ENCODE measurements at regions not wholly inside any gene's neighbourhood (a gene's known extent, or its start where the extent isn't known, plus 50 kb on each side); places are given as distances from the start of the nearest gene placed in this dataset.

- H3K36me3 ChIP-seq (ENCODE audit: control insufficient read depth, insufficient read depth, low read length), result no peaks in the 10 kb centered on the region
- no peaks in the 10 kb centered on the region for H3K4me1 ChIP-seq (ENCODE audit: control insufficient read depth, insufficient read depth, low read length, poor library complexity, severe bottlenecking)
- H3K27ac ChIP-seq (ENCODE audit: insufficient read depth, low read length, poor library complexity, severe bottlenecking), result no peak overlapping the region
- Mint-ChIP-seq H3K4me1 (no peaks in the 10 kb centered on the region), H3K27me3 (peaks cover 20% of the 10 kb centered on the region), H3K36me3 (no peaks in the 10 kb centered on the region), H3K27ac (peak overlapping the region in 1 of 3 donors; percentile 74), H3K4me3 (no peak overlapping the region), H3K9me3 (no peaks in the 10 kb centered on the region)
- ATAC-seq (ENCODE audit: low read depth in 2 of 2) (no peak), DNase-seq (no peak)
- H3K27me3 ChIP-seq (ENCODE audit: control insufficient read depth, insufficient read depth, low read length), result no peaks in the 10 kb centered on the region
- H3K4me3 ChIP-seq (ENCODE audit: low read depth, low read length), result no peak overlapping the region
- no peaks in the 10 kb centered on the region for H3K9me3 ChIP-seq (ENCODE audit: control insufficient read depth in 2 of 2, low read length in 2 of 2)
Measured at GRCh38 chr2:8595811-8596600, 85.8 kb upstream of the ID2 start.

GRCh38 chr2:8597094-8597493, 84.8 kb upstream of the ID2 start:
- Histone ChIP-seq H3K4me3 (ENCODE audit: low read depth, low read length) (no peak overlapping the region), H3K27me3 (ENCODE audit: control insufficient read depth, insufficient read depth, low read length) (no peaks in the 10 kb centered on the region), H3K36me3 (ENCODE audit: control insufficient read depth, insufficient read depth, low read length) (no peaks in the 10 kb centered on the region), H3K4me1 (ENCODE audit: control insufficient read depth, insufficient read depth, low read length, poor library complexity, severe bottlenecking) (no peaks in the 10 kb centered on the region), H3K9me3 (ENCODE audit: control insufficient read depth in 2 of 2, low read length in 2 of 2) (no peaks in the 10 kb centered on the region), H3K27ac (ENCODE audit: insufficient read depth, low read length, poor library complexity, severe bottlenecking) (no peak overlapping the region)
- peaks cover 23% of the 10 kb centered on the region for H3K27me3 Mint-ChIP-seq
- peak overlapping the region in 1 of 3 donors; percentile 74 for H3K27ac Mint-ChIP-seq
- no peak for ATAC-seq (ENCODE audit: low read depth in 2 of 2)
- H3K36me3 Mint-ChIP-seq, result no peaks in the 10 kb centered on the region
- no peaks in the 10 kb centered on the region for H3K4me1 Mint-ChIP-seq
- H3K9me3 Mint-ChIP-seq, result no peaks in the 10 kb centered on the region
- DNase-seq, result no peak
- no peak overlapping the region for H3K4me3 Mint-ChIP-seq

- ATAC-seq (ENCODE audit: low read depth in 2 of 2), result no peak
- no peak overlapping the region for H3K4me3 Mint-ChIP-seq
- H3K9me3 ChIP-seq (ENCODE audit: control insufficient read depth in 2 of 2, low read length in 2 of 2), result no peaks in the 10 kb centered on the region
- H3K9me3 Mint-ChIP-seq, result no peaks in the 10 kb centered on the region
- H3K27ac ChIP-seq (ENCODE audit: insufficient read depth, low read length, poor library complexity, severe bottlenecking), result no peak overlapping the region
- H3K4me3 ChIP-seq (ENCODE audit: low read depth, low read length), result no peak overlapping the region
- DNase-seq, result no peak
- no peak overlapping the region for H3K27ac Mint-ChIP-seq
- no peaks in the 10 kb centered on the region for H3K36me3 Mint-ChIP-seq
- no peaks in the 10 kb centered on the region for H3K27me3 ChIP-seq (ENCODE audit: control insufficient read depth, insufficient read depth, low read length)
- H3K4me1 ChIP-seq (ENCODE audit: control insufficient read depth, insufficient read depth, low read length, poor library complexity, severe bottlenecking), result no peaks in the 10 kb centered on the region
- H3K4me1 Mint-ChIP-seq, result no peaks in the 10 kb centered on the region
- H3K27me3 Mint-ChIP-seq, result peaks cover 18% of the 10 kb centered on the region
- H3K36me3 ChIP-seq (ENCODE audit: control insufficient read depth, insufficient read depth, low read length), result no peaks in the 10 kb centered on the region
Measured at GRCh38 chr2:8597559-8598225, 84.2 kb upstream of the ID2 start.

- Mint-ChIP-seq H3K4me1 (no peaks in the 10 kb centered on the region), H3K27me3 (peaks cover 16% of the 10 kb centered on the region), H3K36me3 (no peaks in the 10 kb centered on the region), H3K9me3 (no peaks in the 10 kb centered on the region), H3K27ac (no peak overlapping the region), H3K4me3 (no peak overlapping the region)
- Histone ChIP-seq H3K9me3 (ENCODE audit: control insufficient read depth in 2 of 2, low read length in 2 of 2) (no peaks in the 10 kb centered on the region), H3K27me3 (ENCODE audit: control insufficient read depth, insufficient read depth, low read length) (no peaks in the 10 kb centered on the region), H3K4me1 (ENCODE audit: control insufficient read depth, insufficient read depth, low read length, poor library complexity, severe bottlenecking) (no peaks in the 10 kb centered on the region), H3K27ac (ENCODE audit: insufficient read depth, low read length, poor library complexity, severe bottlenecking) (no peak overlapping the region), H3K36me3 (ENCODE audit: control insufficient read depth, insufficient read depth, low read length) (no peaks in the 10 kb centered on the region), H3K4me3 (ENCODE audit: low read depth, low read length) (no peak overlapping the region)
- no peak for DNase-seq
- ATAC-seq (ENCODE audit: low read depth in 2 of 2), result peak in 1 of 2 donors; percentile 46
Measured at GRCh38 chr2:8598295-8599165, 83.3 kb upstream of the ID2 start.

GRCh38 chr2:8599421-8600242, 82.2 kb upstream of the ID2 start:
- Histone ChIP-seq H3K4me3 (ENCODE audit: low read depth, low read length) (no peak overlapping the region), H3K4me1 (ENCODE audit: control insufficient read depth, insufficient read depth, low read length, poor library complexity, severe bottlenecking) (no peaks in the 10 kb centered on the region), H3K36me3 (ENCODE audit: control insufficient read depth, insufficient read depth, low read length) (no peaks in the 10 kb centered on the region), H3K9me3 (ENCODE audit: control insufficient read depth in 2 of 2, low read length in 2 of 2) (no peaks in the 10 kb centered on the region), H3K27me3 (ENCODE audit: control insufficient read depth, insufficient read depth, low read length) (no peaks in the 10 kb centered on the region), H3K27ac (ENCODE audit: insufficient read depth, low read length, poor library complexity, severe bottlenecking) (no peak overlapping the region)
- H3K4me3 Mint-ChIP-seq, result no peak overlapping the region
- no peak overlapping the region for H3K27ac Mint-ChIP-seq
- DNase-seq (no peak), ATAC-seq (ENCODE audit: low read depth in 2 of 2) (no peak)
- peaks cover 9% of the 10 kb centered on the region for H3K27me3 Mint-ChIP-seq
- H3K36me3 Mint-ChIP-seq, result no peaks in the 10 kb centered on the region
- no peaks in the 10 kb centered on the region for H3K9me3 Mint-ChIP-seq
- H3K4me1 Mint-ChIP-seq, result no peaks in the 10 kb centered on the region

GRCh38 chr2:8600456-8600855, 81.4 kb upstream of the ID2 start:
- H3K27ac ChIP-seq (ENCODE audit: insufficient read depth, low read length, poor library complexity, severe bottlenecking), result no peak overlapping the region
- Mint-ChIP-seq H3K4me1 (no peaks in the 10 kb centered on the region), H3K9me3 (no peaks in the 10 kb centered on the region), H3K27ac (no peak overlapping the region), H3K4me3 (no peak overlapping the region), H3K36me3 (no peaks in the 10 kb centered on the region), H3K27me3 (peaks cover 9% of the 10 kb centered on the region)
- ATAC-seq (ENCODE audit: low read depth in 2 of 2) (no peak), DNase-seq (no peak)
- no peaks in the 10 kb centered on the region for H3K4me1 ChIP-seq (ENCODE audit: control insufficient read depth, insufficient read depth, low read length, poor library complexity, severe bottlenecking)
- no peaks in the 10 kb centered on the region for H3K9me3 ChIP-seq (ENCODE audit: control insufficient read depth in 2 of 2, low read length in 2 of 2)
- no peak overlapping the region for H3K4me3 ChIP-seq (ENCODE audit: low read depth, low read length)
- H3K27me3 ChIP-seq (ENCODE audit: control insufficient read depth, insufficient read depth, low read length), result no peaks in the 10 kb centered on the region
- no peaks in the 10 kb centered on the region for H3K36me3 ChIP-seq (ENCODE audit: control insufficient read depth, insufficient read depth, low read length)

- Mint-ChIP-seq H3K36me3 (no peaks in the 10 kb centered on the region), H3K9me3 (no peaks in the 10 kb centered on the region), H3K4me1 (no peaks in the 10 kb centered on the region), H3K4me3 (no peak overlapping the region), H3K27me3 (peaks cover 9% of the 10 kb centered on the region), H3K27ac (peak overlapping the region in 1 of 3 donors; percentile 22)
- H3K27ac ChIP-seq (ENCODE audit: insufficient read depth, low read length, poor library complexity, severe bottlenecking), result no peak overlapping the region
- DNase-seq (no peak), ATAC-seq (ENCODE audit: low read depth in 2 of 2) (no peak)
- H3K4me3 ChIP-seq (ENCODE audit: low read depth, low read length), result no peak overlapping the region
- H3K27me3 ChIP-seq (ENCODE audit: control insufficient read depth, insufficient read depth, low read length), result no peaks in the 10 kb centered on the region
- no peaks in the 10 kb centered on the region for H3K36me3 ChIP-seq (ENCODE audit: control insufficient read depth, insufficient read depth, low read length)
- H3K4me1 ChIP-seq (ENCODE audit: control insufficient read depth, insufficient read depth, low read length, poor library complexity, severe bottlenecking), result no peaks in the 10 kb centered on the region
- H3K9me3 ChIP-seq (ENCODE audit: control insufficient read depth in 2 of 2, low read length in 2 of 2), result no peaks in the 10 kb centered on the region
Measured at GRCh38 chr2:8602809-8603208, 79.0 kb upstream of the ID2 start.
